ENCODE measurements at regions not wholly inside any gene's neighbourhood (a gene's known extent, or its start where the extent isn't known, plus 50 kb on each side); places are given as distances from the start of the nearest gene placed in this dataset.

GRCh38 chr5:67605730-67606585, 409.4 kb upstream of the CD180 start:
- WGBS, 2 donors (ENCODE audit: low coverage in 1 of 2), result 36 to 46% methylated on average over 6 to 9 of the region's 9 CpGs
- peaks cover 0 to 11% (median 0%) of the 10 kb centered on the region in 4 donors for H3K4me1 ChIP-seq
- no peak overlapping the region for H3K27ac ChIP-seq
- no peak for DNase-seq
- intact Hi-C loops (cut with DNase I; ENCODE audit: low total_unique reads) (no loop called here), in situ Hi-C loops (cut with MboI; ENCODE audit: low pct_ligation_motif_present in 1 of 4, low pct_unique_long_range_greater_than_20kb in 1 of 4, low sequenced_read_pairs in 3 of 4) (no loop called here)
- H3K4me3 ChIP-seq, result no peak overlapping the region
- no peaks in the 10 kb centered on the region for H3K36me3 ChIP-seq
- no peaks in the 10 kb centered on the region for H3K27me3 ChIP-seq
- no peaks in the 10 kb centered on the region for H3K9me3 ChIP-seq
- TF ChIP-seq EP300 (IDR thresholded peaks at IDR 0.05; ENCODE audit: low read depth), result no peak

- H3K36me3 ChIP-seq, result no peaks in the 10 kb centered on the region
- no peak overlapping the region for H3K4me3 ChIP-seq
- TF ChIP-seq CTCF (IDR thresholded peaks at IDR 0.05) (no peak), EP300 (IDR thresholded peaks at IDR 0.05; ENCODE audit: low read depth) (no peak), POLR2AphosphoS5 (IDR thresholded peaks at IDR 0.05) (no peak), POLR2A (IDR thresholded peaks at IDR 0.05) (no peak)
- H3K4me1 ChIP-seq, result no peaks in the 10 kb centered on the region
- no peaks in the 10 kb centered on the region for H3K27me3 ChIP-seq
- in situ Hi-C loops (cut with MboI; ENCODE audit: low pct_ligation_motif_present in 1 of 4, low pct_unique_long_range_greater_than_20kb in 1 of 4, low sequenced_read_pairs in 3 of 4) (no loop called here), intact Hi-C loops (cut with DNase I; ENCODE audit: low total_unique reads) (loop anchor here (10.0 kb wide), 1 partner anchor 757 kb away; no protein-coding TSS in a partner anchor)
- WGBS, 2 donors (ENCODE audit: low coverage in 1 of 2), result 61 to 92% methylated on average over 3 of the region's 3 CpGs
- no peak overlapping the region for H3K27ac ChIP-seq
- no peak for DNase-seq
- H3K9me3 ChIP-seq, result no peaks in the 10 kb centered on the region
These were observed 394.9 kb upstream of the CD180 start for GRCh38 chr5:67591491-67591890.

GRCh38 chr5:67588389-67588788, 391.8 kb upstream of the CD180 start:
- Histone ChIP-seq H3K27ac (no peak overlapping the region), H3K4me3 (no peak overlapping the region), H3K27me3 (no peaks in the 10 kb centered on the region), H3K9me3 (no peaks in the 10 kb centered on the region), H3K36me3 (no peaks in the 10 kb centered on the region), H3K4me1 (no peaks in the 10 kb centered on the region)
- 51 to 83% methylated on average over 2 of the region's 2 CpGs for whole genome bisulfite sequencing, 2 donors (ENCODE audit: low coverage in 1 of 2)
- in situ Hi-C loops (cut with MboI; ENCODE audit: low pct_ligation_motif_present in 1 of 4, low pct_unique_long_range_greater_than_20kb in 1 of 4, low sequenced_read_pairs in 3 of 4), result no loop called here
- intact Hi-C loops (cut with DNase I; ENCODE audit: low total_unique reads), result no loop called here
- TF ChIP-seq CTCF (IDR thresholded peaks at IDR 0.05), result no peak
- TF ChIP-seq POLR2A (IDR thresholded peaks at IDR 0.05), result no peak
- no peak for DNase-seq

- Histone ChIP-seq H3K4me3 (no peak overlapping the region), H3K27me3 (no peaks in the 10 kb centered on the region), H3K36me3 (no peaks in the 10 kb centered on the region), H3K4me1 (no peaks in the 10 kb centered on the region), H3K9me3 (no peaks in the 10 kb centered on the region), H3K27ac (no peak overlapping the region)
- no peak for TF ChIP-seq POLR2AphosphoS5 (IDR thresholded peaks at IDR 0.05)
- no peak for TF ChIP-seq EP300 (IDR thresholded peaks at IDR 0.05; ENCODE audit: low read depth)
- no peak for TF ChIP-seq POLR2A (IDR thresholded peaks at IDR 0.05)
- no peak for TF ChIP-seq CTCF (IDR thresholded peaks at IDR 0.05)
- intact Hi-C loops (cut with DNase I; ENCODE audit: low total_unique reads), result no loop called here
- in situ Hi-C loops (cut with MboI; ENCODE audit: low pct_ligation_motif_present in 1 of 4, low pct_unique_long_range_greater_than_20kb in 1 of 4, low sequenced_read_pairs in 3 of 4), result no loop called here
- no peak for DNase-seq
These were observed 384.6 kb upstream of the CD180 start for GRCh38 chr5:67581203-67581602.

GRCh38 chr5:67578011-67578410, 381.4 kb upstream of the CD180 start:
- in situ Hi-C loops (cut with MboI; ENCODE audit: low pct_ligation_motif_present in 1 of 4, low pct_unique_long_range_greater_than_20kb in 1 of 4, low sequenced_read_pairs in 3 of 4), result no loop called here
- Histone ChIP-seq H3K36me3 (no peaks in the 10 kb centered on the region), H3K4me3 (no peak overlapping the region), H3K27ac (no peak overlapping the region), H3K4me1 (no peaks in the 10 kb centered on the region), H3K9me3 (no peaks in the 10 kb centered on the region), H3K27me3 (no peaks in the 10 kb centered on the region)
- no peak for TF ChIP-seq POLR2AphosphoS5 (IDR thresholded peaks at IDR 0.05)
- no peak for TF ChIP-seq POLR2A (IDR thresholded peaks at IDR 0.05)
- TF ChIP-seq EP300 (IDR thresholded peaks at IDR 0.05; ENCODE audit: low read depth), result no peak
- TF ChIP-seq CTCF (IDR thresholded peaks at IDR 0.05), result no peak
- no peak for DNase-seq
- WGBS, 2 donors (ENCODE audit: low coverage in 1 of 2), result 58 to 64% methylated on average over 4 of the region's 4 CpGs
- intact Hi-C loops (cut with DNase I; ENCODE audit: low total_unique reads), result no loop called here
